GM12878 (cell line): ENCODE measurements at regions not wholly inside any gene's neighbourhood (a gene's known extent, or its start where the extent isn't known, plus 50 kb on each side); places are given as distances from the start of the nearest gene placed in this dataset.

Source experiments
- ATAC-seq: fragments of 200-7000 bp; cut with Tn5 transposase; 3 replicates; pipeline ENCODE4 v1.9.1; 2020; ENCODE audit warnings: mild to moderate bottlenecking, moderate library complexity
- BruUV-seq: library from RNA; stranded (reverse); fragments of 400-500 nt; replicated peaks from 2 replicates; lab custom pipeline; 2021; lab: Mats Ljungman, UMichigan
- CTCF ChIA-PET: fragments of 300-600 bp; sonication (Branson Sonifier 250); formaldehyde crosslinking; extraction: SDS; loops from one replicate; lab custom pipeline; 2021; ENCODE audit warnings: inconsistent platforms; lab: Yijun Ruan, JAX
- POLR2A ChIA-PET: fragments of 350-600 bp; formaldehyde crosslinking; extraction: SDS; loops from one replicate; lab custom pipeline; 2021; ENCODE audit warnings: inconsistent platforms; lab: Charles Lee
- RAD21 ChIA-PET: fragments of 300-600 bp; sonication (Branson Sonifier 250); formaldehyde crosslinking; loops from one replicate; lab custom pipeline; 2023; ENCODE audit warnings: antibody characterized with exemption; ENCODE audit not compliant: unreplicated experiment; lab: Charles Lee
- SMC1A ChIA-PET: fragments of 300-600 bp; sonication (Branson Sonifier 250); formaldehyde crosslinking; loops from one replicate; lab custom pipeline; 2023; ENCODE audit not compliant: unreplicated experiment, uncharacterized antibody; lab: Charles Lee
- DNase-seq: peaks from one replicate; pipeline ENCODE4 v3.0.0-alpha.2; 2011; ENCODE audit warnings: low read depth, low spot score
- FAIRE-seq: peaks from 3 replicates; lab custom pipeline; 2011; peaks lifted over from hg19 to GRCh38; lab: Jason Lieb, UNC
- H2AFZ ChIP-seq: 2 replicates; pipeline ENCODE4 v1.6.0; 2011; ENCODE audit warnings: low read depth, low read length, control low read depth; ENCODE audit not compliant: control insufficient read depth
- H3K27ac ChIP-seq: 2 replicates; pipeline ENCODE4 v1.5.1; 2011; ENCODE audit warnings: control low read depth; ENCODE audit not compliant: control insufficient read depth, insufficient read depth
- H3K27me3 ChIP-seq, 2 experiments: replicated peaks in 1 of 2; 2 replicates each; pipeline versions ENCODE4 v1.6.0 to v1.6.1; 2011; ENCODE audit warnings: low read length in 1 of 2; ENCODE audit not compliant: control insufficient read depth in 2 of 2, insufficient read depth in 2 of 2
- H3K36me3 ChIP-seq, 2 experiments: 2 replicates each; pipeline ENCODE4 v1.5.1; 2011; ENCODE audit warnings: low read length in 1 of 2; ENCODE audit not compliant: control insufficient read depth in 2 of 2, insufficient read depth in 2 of 2
- H3K4me1 ChIP-seq: 2 replicates; pipeline ENCODE4 v1.6.1; 2011; ENCODE audit warnings: mild to moderate bottlenecking, low read length, moderate library complexity, mixed read lengths; ENCODE audit not compliant: control insufficient read depth, insufficient read depth
- H3K4me2 ChIP-seq: 2 replicates; pipeline ENCODE4 v1.6.0; 2011; ENCODE audit warnings: control low read depth; ENCODE audit not compliant: control insufficient read depth, insufficient read depth
- H3K4me3 ChIP-seq: fragments of 200-600 bp; sonication (generic); 2 replicates; pipeline ENCODE4 v1.5.1; 2016
- H3K79me2 ChIP-seq: 2 replicates; pipeline ENCODE4 v1.6.0; 2011; ENCODE audit warnings: low read length; ENCODE audit not compliant: control insufficient read depth, insufficient read depth
- H3K9ac ChIP-seq: 2 replicates; pipeline ENCODE4 v1.8.0; 2011; ENCODE audit warnings: low read length, control low read depth, mixed read lengths; ENCODE audit not compliant: control insufficient read depth, insufficient read depth
- H3K9me3 ChIP-seq: replicated peaks from 3 replicates; pipeline ENCODE4 v1.5.1; 2011; ENCODE audit warnings: mild to moderate bottlenecking, low read length; ENCODE audit not compliant: control insufficient read depth, insufficient read depth
- H4K20me1 ChIP-seq: 2 replicates; pipeline ENCODE4 v1.6.0; 2011; ENCODE audit not compliant: control insufficient read depth, insufficient read depth
- CBFB ChIP-seq: IDR thresholded peaks from 2 replicates; pipeline ENCODE4 v1.6.1; 2016; ENCODE audit warnings: antibody characterized with exemption, low read depth
- CHD2 ChIP-seq: IDR thresholded peaks from 2 replicates; pipeline ENCODE4 v1.6.1; 2011; ENCODE audit warnings: low read depth, low read length, improper control_type of control experiment, borderline replicate concordance
- CREB1 ChIP-seq: IDR thresholded peaks from 2 replicates; pipeline ENCODE4 v1.6.1; 2012; ENCODE audit warnings: low read depth, mild to moderate bottlenecking, inconsistent platforms
- GABPA ChIP-seq: IDR thresholded peaks from 2 replicates; pipeline ENCODE4 v1.6.1; 2014; ENCODE audit warnings: antibody characterized with exemption, low read depth, mild to moderate bottlenecking, inconsistent platforms
- HCFC1 ChIP-seq: fragments of 150-350 bp; IDR thresholded peaks from 2 replicates; pipeline ENCODE4 v1.6.1; 2014; ENCODE audit warnings: low read length
- HDAC6 ChIP-seq: fragments of 200-600 bp; sonication (generic); IDR thresholded peaks from one replicate; pipeline ENCODE4 v1.8.0; 2017; ENCODE audit warnings: antibody characterized with exemption; ENCODE audit not compliant: unreplicated experiment
- MEF2A ChIP-seq: IDR thresholded peaks from 2 replicates; pipeline ENCODE4 v1.6.1; 2011; ENCODE audit warnings: low read depth, mild to moderate bottlenecking, low read length, moderate library complexity; ENCODE audit not compliant: insufficient read depth
- MEF2B ChIP-seq: fragments of 450-650 bp; IDR thresholded peaks from 2 replicates; pipeline ENCODE4 v1.6.1; 2018; ENCODE audit warnings: mild to moderate bottlenecking, moderate library complexity; ENCODE audit not compliant: partially characterized antibody, poor library complexity, severe bottlenecking
- RB1 ChIP-seq: fragments of 450-650 bp; formaldehyde crosslinking; IDR thresholded peaks from 2 replicates; pipeline ENCODE4 v1.6.1; 2017; ENCODE audit warnings: mild to moderate bottlenecking, borderline replicate concordance
- RFX5 ChIP-seq: IDR thresholded peaks from 2 replicates; pipeline ENCODE4 v1.6.1; 2011; ENCODE audit warnings: low read depth, low read length, improper control_type of control experiment
- RUNX3 ChIP-seq: IDR thresholded peaks from 2 replicates; pipeline ENCODE4 v1.6.1; 2012; ENCODE audit warnings: low read length, inconsistent platforms
- SRF ChIP-seq, 2 experiments: IDR thresholded peaks; 2 replicates each; pipeline ENCODE4 v1.6.1; 2011; ENCODE audit warnings: low read depth in 2 of 2, low read length in 2 of 2, mild to moderate bottlenecking in 1 of 2, moderate library complexity in 1 of 2
- SUPT20H ChIP-seq: IDR thresholded peaks from 2 replicates; pipeline ENCODE4 v1.6.1; 2011; ENCODE audit warnings: low read depth, mild to moderate bottlenecking, low read length, moderate library complexity, borderline replicate concordance; ENCODE audit not compliant: control insufficient read depth
- TCF3 ChIP-seq: IDR thresholded peaks from 2 replicates; pipeline ENCODE4 v1.6.1; 2012; ENCODE audit warnings: low read depth, mild to moderate bottlenecking, low read length, borderline replicate concordance; ENCODE audit not compliant: insufficient read depth
- ZNF207 ChIP-seq: fragments of 450-650 bp; IDR thresholded peaks from 2 replicates; pipeline ENCODE4 v1.6.1; 2014; ENCODE audit warnings: antibody characterized with exemption, mild to moderate bottlenecking, borderline replicate concordance
- WGBS: methylation state at CpG from one replicate; pipeline ENCODE4 v1.1.6; 2016; ENCODE audit warnings: low lambda C conversion rate; ENCODE audit not compliant: insufficient replicate concordance, insufficient coverage; ENCODE audit errors: missing lambda C conversion rate; 5-methylcytosine and 5-hydroxymethylcytosine counted together
- in situ Hi-C: fragments of 300-500 bp; cut with MboI; formaldehyde crosslinking; loops from 9 replicates; pipeline ENCODE4 v1.14.3; 2018; ENCODE audit warnings: mixed read lengths
- intact Hi-C: fragments of 100-400 bp; cut with micrococcal nuclease; formaldehyde crosslinking; loops from one replicate; pipeline ENCODE4 v1.14.2; 2022; ENCODE audit not compliant: unreplicated experiment
- TF ChIP-seq, protein P1 (sequence below): fragments of 450-650 bp; IDR thresholded peaks from 2 replicates; pipeline ENCODE4 v1.6.1; 2017; ENCODE audit warnings: mild to moderate bottlenecking, moderate library complexity
- TF ChIP-seq, protein P2 (sequence below): fragments of 150-350 bp; IDR thresholded peaks from 2 replicates; pipeline ENCODE4 v1.6.1; 2014; ENCODE audit warnings: mild to moderate bottlenecking, low read depth, low read length

DNA sequence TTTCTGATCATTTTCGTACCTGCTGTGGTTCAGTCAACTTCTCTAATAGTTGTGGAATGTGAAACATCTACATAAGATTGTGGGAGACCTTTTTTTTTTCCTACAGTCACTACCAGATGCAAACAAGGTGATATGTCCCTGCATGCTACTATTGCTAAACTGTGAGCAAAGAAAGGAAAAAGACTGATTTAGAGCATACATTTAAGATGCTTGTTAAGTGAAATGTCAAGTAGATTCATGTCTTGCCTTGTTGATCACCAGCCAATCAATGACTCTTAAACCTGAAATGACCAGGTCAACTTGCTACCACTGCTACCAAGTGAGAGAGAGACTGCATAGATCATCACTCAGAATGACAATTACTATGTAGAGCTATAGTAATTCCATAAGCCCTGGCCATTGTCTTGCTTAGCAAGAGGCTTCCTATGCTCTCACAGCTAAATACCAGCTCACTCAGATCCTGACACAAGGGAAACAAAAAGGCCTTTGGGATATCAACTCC is 84.3 kb upstream of the SKAP2 start (continued):
- TF ChIP-seq RFX5 (no peak), RUNX3 (no peak), CHD2 (no peak), RB1 (no peak), MEF2A (no peak)

DNA sequence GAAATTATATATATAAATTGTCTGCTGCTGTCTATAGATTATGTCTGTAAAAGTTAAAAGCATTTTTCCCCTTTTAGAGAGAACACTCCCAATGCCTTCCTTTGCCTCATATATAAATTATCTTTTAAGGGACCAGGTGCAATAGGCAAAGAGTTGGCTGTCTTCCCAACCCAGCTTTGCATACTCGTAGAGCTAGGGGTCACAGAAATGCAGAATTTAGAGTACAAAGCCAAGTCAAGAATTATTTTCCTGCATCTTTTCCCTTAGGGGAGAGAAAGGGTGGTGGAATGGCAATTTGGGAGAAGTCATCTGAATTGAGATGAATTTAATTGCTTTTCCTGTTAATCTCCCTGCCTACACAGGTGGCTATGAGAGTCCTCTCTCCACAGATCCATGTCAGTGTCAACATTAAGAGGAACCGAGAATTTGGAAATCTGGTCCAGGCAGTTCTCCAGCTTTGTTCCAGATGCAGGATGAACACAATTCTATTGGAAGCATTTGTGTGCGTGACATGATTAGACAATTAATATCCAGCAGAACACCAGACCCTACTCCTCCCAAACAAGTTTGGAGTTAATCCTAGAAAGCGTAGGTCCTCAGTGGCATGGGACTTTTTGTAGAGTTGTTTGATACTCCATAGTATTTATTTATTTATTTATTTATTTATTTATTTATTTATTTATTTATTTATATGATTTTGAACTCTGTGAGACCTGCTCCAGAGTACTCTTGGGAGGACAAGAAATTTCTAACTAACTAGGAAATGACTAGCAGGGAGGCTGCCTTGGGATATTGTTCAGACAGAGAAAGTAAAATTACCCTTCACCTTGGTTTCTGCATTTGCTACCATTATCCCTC is 80.3 kb upstream of the SKAP2 start:
- Histone ChIP-seq H3K4me2 (no peak overlapping the region), H3K9ac (no peak overlapping the region), H3K4me3 (no peak overlapping the region), H3K9me3 (no peaks in the 10 kb centered on the region), H3K4me1 (no peaks in the 10 kb centered on the region), H3K36me3 (no peaks in the 10 kb centered on the region), H4K20me1 (no peaks in the 10 kb centered on the region), H3K79me2 (no peaks in the 10 kb centered on the region), H3K27me3 (no peaks in the 10 kb centered on the region; a peak in 1 of 4 replicates), H3K27ac (no peak overlapping the region), H2AFZ (no peak overlapping the region)
- ChIA-PET CTCF (no interaction called here), SMC1A (interaction anchor here (0.6 to 0.7 kb wide), 2 partner anchors 172 to 438 kb away, joined by 3 read pairs; no protein-coding TSS in a partner anchor), RAD21 (no interaction called here), POLR2A (no interaction called here)
- DNase-seq (no peak), FAIRE-seq (no peak), ATAC-seq (no peak)
- WGBS: 58% methylated on average over 4 of the region's 4 CpGs
- in situ Hi-C loops: no loop called here
- no TSS peak for BruUV-seq
- intact Hi-C loops: no loop called here
- TF ChIP-seq SRF (IDR thresholded peaks at IDR 0.05; ENCODE audit: low read depth in 2 of 2, low read length in 2 of 2) (no peak), HDAC6 (no peak), CREB1 (no peak), CHD2 (no peak), SUPT20H (no peak), CBFB (no peak), GABPA (no peak), HCFC1 (no peak), MEF2B (no peak), TCF3 (no peak), ZNF207 (no peak)
- TF ChIP-seq, protein P1, sequence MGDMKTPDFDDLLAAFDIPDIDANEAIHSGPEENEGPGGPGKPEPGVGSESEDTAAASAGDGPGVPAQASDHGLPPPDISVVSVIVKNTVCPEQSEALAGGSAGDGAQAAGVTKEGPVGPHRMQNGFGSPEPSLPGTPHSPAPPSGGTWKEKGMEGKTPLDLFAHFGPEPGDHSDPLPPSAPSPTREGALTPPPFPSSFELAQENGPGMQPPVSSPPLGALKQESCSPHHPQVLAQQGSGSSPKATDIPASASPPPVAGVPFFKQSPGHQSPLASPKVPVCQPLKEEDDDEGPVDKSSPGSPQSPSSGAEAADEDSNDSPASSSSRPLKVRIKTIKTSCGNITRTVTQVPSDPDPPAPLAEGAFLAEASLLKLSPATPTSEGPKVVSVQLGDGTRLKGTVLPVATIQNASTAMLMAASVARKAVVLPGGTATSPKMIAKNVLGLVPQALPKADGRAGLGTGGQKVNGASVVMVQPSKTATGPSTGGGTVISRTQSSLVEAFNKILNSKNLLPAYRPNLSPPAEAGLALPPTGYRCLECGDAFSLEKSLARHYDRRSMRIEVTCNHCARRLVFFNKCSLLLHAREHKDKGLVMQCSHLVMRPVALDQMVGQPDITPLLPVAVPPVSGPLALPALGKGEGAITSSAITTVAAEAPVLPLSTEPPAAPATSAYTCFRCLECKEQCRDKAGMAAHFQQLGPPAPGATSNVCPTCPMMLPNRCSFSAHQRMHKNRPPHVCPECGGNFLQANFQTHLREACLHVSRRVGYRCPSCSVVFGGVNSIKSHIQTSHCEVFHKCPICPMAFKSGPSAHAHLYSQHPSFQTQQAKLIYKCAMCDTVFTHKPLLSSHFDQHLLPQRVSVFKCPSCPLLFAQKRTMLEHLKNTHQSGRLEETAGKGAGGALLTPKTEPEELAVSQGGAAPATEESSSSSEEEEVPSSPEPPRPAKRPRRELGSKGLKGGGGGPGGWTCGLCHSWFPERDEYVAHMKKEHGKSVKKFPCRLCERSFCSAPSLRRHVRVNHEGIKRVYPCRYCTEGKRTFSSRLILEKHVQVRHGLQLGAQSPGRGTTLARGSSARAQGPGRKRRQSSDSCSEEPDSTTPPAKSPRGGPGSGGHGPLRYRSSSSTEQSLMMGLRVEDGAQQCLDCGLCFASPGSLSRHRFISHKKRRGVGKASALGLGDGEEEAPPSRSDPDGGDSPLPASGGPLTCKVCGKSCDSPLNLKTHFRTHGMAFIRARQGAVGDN: no peak
- TF ChIP-seq, protein P2, sequence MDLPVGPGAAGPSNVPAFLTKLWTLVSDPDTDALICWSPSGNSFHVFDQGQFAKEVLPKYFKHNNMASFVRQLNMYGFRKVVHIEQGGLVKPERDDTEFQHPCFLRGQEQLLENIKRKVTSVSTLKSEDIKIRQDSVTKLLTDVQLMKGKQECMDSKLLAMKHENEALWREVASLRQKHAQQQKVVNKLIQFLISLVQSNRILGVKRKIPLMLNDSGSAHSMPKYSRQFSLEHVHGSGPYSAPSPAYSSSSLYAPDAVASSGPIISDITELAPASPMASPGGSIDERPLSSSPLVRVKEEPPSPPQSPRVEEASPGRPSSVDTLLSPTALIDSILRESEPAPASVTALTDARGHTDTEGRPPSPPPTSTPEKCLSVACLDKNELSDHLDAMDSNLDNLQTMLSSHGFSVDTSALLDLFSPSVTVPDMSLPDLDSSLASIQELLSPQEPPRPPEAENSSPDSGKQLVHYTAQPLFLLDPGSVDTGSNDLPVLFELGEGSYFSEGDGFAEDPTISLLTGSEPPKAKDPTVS: no peak
